HepG2 (cell line): ENCODE measurements at regions not wholly inside any gene's neighbourhood (a gene's known extent, or its start where the extent isn't known, plus 50 kb on each side); places are given as distances from the start of the nearest gene placed in this dataset.

Experiments used
- ATAC-seq: fragments of 200-7000 bp; cut with Tn5 transposase; 3 replicates; pipeline ENCODE4 v1.9.1; 2020; ENCODE audit warnings: mild to moderate bottlenecking, moderate library complexity
- BruUV-seq: library from RNA; stranded (reverse); fragments of 400-500 nt; replicated peaks from 2 replicates; lab custom pipeline; 2021; lab: Mats Ljungman, UMichigan
- CTCF ChIA-PET: fragments of 300-600 bp; formaldehyde crosslinking; extraction: SDS; loops from one replicate; lab custom pipeline; 2021; ENCODE audit warnings: low total read pairs, inconsistent platforms, low intra/inter-chr PET ratio; lab: Yijun Ruan, JAX
- POLR2A ChIA-PET: fragments of 350-600 bp; sonication (Branson Sonifier 250); formaldehyde crosslinking; loops from one replicate; lab custom pipeline; 2020; ENCODE audit warnings: antibody characterized with exemption, inconsistent platforms; lab: Yijun Ruan, JAX
- DNase-seq: peaks from one replicate; pipeline ENCODE4 v3.0.0-alpha.2; 2015; ENCODE audit warnings: low spot score
- FAIRE-seq: peaks from 3 replicates; lab custom pipeline; 2011; peaks lifted over from hg19 to GRCh38; lab: Jason Lieb, UNC
- H2AFZ ChIP-seq: one replicate; pipeline ENCODE4 v1.6.1; 2011; ENCODE audit warnings: low read length, inconsistent platforms
- H3K27ac ChIP-seq: fragments of 300-600 bp; 3 replicates; pipeline ENCODE4 v1.8.0; 2011; ENCODE audit warnings: mixed run types, mild to moderate bottlenecking, mixed read lengths, low read length, inconsistent platforms; ENCODE audit not compliant: insufficient read depth; ENCODE audit errors: extremely low read length
- H3K27me3 ChIP-seq, 2 experiments: fragments of 200-600 bp in 1 of 2; 2 replicates in 1 of 2; 3 replicates in 1 of 2; pipeline versions ENCODE4 v1.6.0 to v1.8.0; 2011; ENCODE audit warnings: low read length in 2 of 2, mild to moderate bottlenecking in 2 of 2, moderate library complexity in 2 of 2, inconsistent platforms in 1 of 2; ENCODE audit not compliant: insufficient read depth in 2 of 2, control insufficient read depth in 1 of 2
- H3K36me3 ChIP-seq, 2 experiments: fragments of 200-600 bp in 1 of 2; replicated peaks in 1 of 2; 2 replicates in 1 of 2; 3 replicates in 1 of 2; pipeline versions ENCODE4 v1.5.1 to v1.8.0; 2011; ENCODE audit warnings: low read length in 2 of 2, inconsistent platforms in 1 of 2; ENCODE audit not compliant: insufficient read depth in 2 of 2, control insufficient read depth in 1 of 2
- H3K4me1 ChIP-seq: 2 replicates; pipeline ENCODE4 v1.5.1; 2012; ENCODE audit warnings: low read length, inconsistent platforms; ENCODE audit not compliant: insufficient read depth
- H3K4me2 ChIP-seq: 2 replicates; pipeline ENCODE4 v1.6.0; 2011; ENCODE audit warnings: low read depth, low read length, inconsistent platforms
- H3K4me3 ChIP-seq, 3 experiments: fragments of 200-600 bp in 1 of 3; sonication (generic), shearing (Covaris generic) in 1 of 3; replicated peaks in 1 of 3; 2 replicates each; pipeline ENCODE4 v1.5.1; 2011 to 2016; ENCODE audit warnings: low read length in 3 of 3, inconsistent platforms in 2 of 3, low read depth in 2 of 3, mild to moderate bottlenecking in 2 of 3, control low read depth in 1 of 3, mixed read lengths in 1 of 3; ENCODE audit not compliant: insufficient read depth in 1 of 3
- H3K79me2 ChIP-seq: one replicate; pipeline ENCODE4 v1.6.1; 2011; ENCODE audit warnings: low read length, inconsistent platforms; ENCODE audit not compliant: insufficient read depth
- H3K9ac ChIP-seq: 2 replicates; pipeline ENCODE4 v1.6.0; 2011; ENCODE audit warnings: mild to moderate bottlenecking, low read depth, low read length, inconsistent platforms; ENCODE audit not compliant: insufficient read depth
- H3K9me3 ChIP-seq: 2 replicates; pipeline ENCODE4 v1.5.1; 2012; ENCODE audit warnings: mild to moderate bottlenecking, low read length
- H4K20me1 ChIP-seq: 2 replicates; pipeline ENCODE4 v1.6.0; 2011; ENCODE audit warnings: inconsistent platforms, mild to moderate bottlenecking, low read length, moderate library complexity; ENCODE audit not compliant: insufficient read depth
- ARID2 ChIP-seq: sonication (generic); formaldehyde crosslinking; IDR thresholded peaks from 2 replicates; pipeline ENCODE4 v1.8.1; 2022; ENCODE audit warnings: mild to moderate bottlenecking, missing genetic modification reagents, borderline replicate concordance
- GZF1 ChIP-seq: sonication (generic); formaldehyde crosslinking; IDR thresholded peaks from 2 replicates; pipeline ENCODE4 v1.5.1; 2020; ENCODE audit warnings: mild to moderate bottlenecking, missing genetic modification reagents
- MLX ChIP-seq: IDR thresholded peaks from 2 replicates; pipeline ENCODE4 v1.6.1; 2016
- MYC ChIP-seq: sonication (generic); formaldehyde crosslinking; IDR thresholded peaks from 2 replicates; pipeline ENCODE4 v1.9.0; 2021; ENCODE audit warnings: missing genetic modification reagents, borderline replicate concordance
- RBAK ChIP-seq: sonication (generic); formaldehyde crosslinking; IDR thresholded peaks from 2 replicates; pipeline ENCODE4 v1.5.1; 2020; ENCODE audit warnings: mild to moderate bottlenecking, missing genetic modification reagents
- THYN1 ChIP-seq: sonication (generic); formaldehyde crosslinking; IDR thresholded peaks from 2 replicates; pipeline ENCODE4 v1.8.1; 2023; ENCODE audit warnings: low read depth, mild to moderate bottlenecking, moderate library complexity, missing genetic modification reagents, borderline replicate concordance
- ZKSCAN8 ChIP-seq: IDR thresholded peaks from 2 replicates; pipeline ENCODE4 v1.6.1; 2016; ENCODE audit warnings: borderline replicate concordance, missing genetic modification reagents, missing compliant biosample characterization
- ZNF205 ChIP-seq: IDR thresholded peaks from 2 replicates; pipeline ENCODE4 v1.6.1; 2018; ENCODE audit warnings: missing biosample characterization, missing genetic modification reagents
- ZNF280D ChIP-seq: sonication (generic); formaldehyde crosslinking; IDR thresholded peaks from 2 replicates; pipeline ENCODE4 v1.5.1; 2020; ENCODE audit warnings: mild to moderate bottlenecking, missing genetic modification reagents
- ZNF281 ChIP-seq: sonication (generic); formaldehyde crosslinking; IDR thresholded peaks from 2 replicates; pipeline ENCODE4 v1.4.0; 2020; ENCODE audit warnings: missing genetic modification reagents, borderline replicate concordance
- ZNF468 ChIP-seq: sonication (generic); formaldehyde crosslinking; IDR thresholded peaks from 2 replicates; pipeline ENCODE4 v1.8.0; 2022; ENCODE audit warnings: mild to moderate bottlenecking, moderate library complexity, missing genetic modification reagents
- ZNF770 ChIP-seq: sonication (generic); formaldehyde crosslinking; IDR thresholded peaks from 2 replicates; pipeline ENCODE4 v1.5.0; 2020; ENCODE audit warnings: mild to moderate bottlenecking, missing genetic modification reagents
- ZNF775 ChIP-seq: sonication (generic); formaldehyde crosslinking; IDR thresholded peaks from 2 replicates; pipeline ENCODE4 v1.4.0; 2020; ENCODE audit warnings: missing genetic modification reagents, mild to moderate bottlenecking, moderate library complexity, borderline replicate concordance
- WGBS: methylation state at CpG from one replicate; pipeline ENCODE4 v1.1.6; 2017; ENCODE audit warnings: low lambda C conversion rate; 5-methylcytosine and 5-hydroxymethylcytosine counted together
- in situ Hi-C: cut with HindIII; loops from 2 replicates; pipeline ENCODE4 v1.10.0; 2017; ENCODE audit warnings: low pct_unique_long_range_greater_than_20kb; ENCODE audit not compliant: extremely low pct_ligation_motif_present
- intact Hi-C: fragments of 100-400 bp; cut with micrococcal nuclease; formaldehyde crosslinking; loops from one replicate; pipeline ENCODE4 v1.10.0; 2022; ENCODE audit not compliant: unreplicated experiment

- TF ChIP-seq ZNF280D (CRISPR knock-in tag) (no peak), MYC (CRISPR knock-in tag) (no peak)
Observed at GRCh38 chr12:73798523-73798922, 739.1 kb upstream of the ATXN7L3B start (continued).

GRCh38 chr12:73815072-73815645 lies 722.5 kb upstream of the ATXN7L3B start:
- ChIA-PET POLR2A (no interaction called here), CTCF (no interaction called here)
- BruUV-seq, result no TSS peak
- no peaks in the 10 kb centered on the region for H4K20me1 ChIP-seq
- H3K9ac ChIP-seq, result no peak overlapping the region
- intact Hi-C loops, result no loop called here
- WGBS, result 5% methylated on average over 4 of the region's 4 CpGs
- H2AFZ ChIP-seq, result no peak overlapping the region
- no peaks in the 10 kb centered on the region for H3K79me2 ChIP-seq
- H3K36me3 ChIP-seq, result no peaks in the 10 kb centered on the region
- DNase-seq (no peak), ATAC-seq (no peak), FAIRE-seq (no peak)
- H3K4me3 ChIP-seq, result no peak overlapping the region
- no peaks in the 10 kb centered on the region for H3K27me3 ChIP-seq
- in situ Hi-C loops, result no loop called here
- no peaks in the 10 kb centered on the region for H3K4me1 ChIP-seq
- peaks cover 87% of the 10 kb centered on the region for H3K9me3 ChIP-seq
- TF ChIP-seq ZNF281 (CRISPR knock-in tag) (no peak), RBAK (CRISPR knock-in tag) (no peak), MLX (CRISPR knock-in tag) (no peak), THYN1 (CRISPR knock-in tag) (no peak), ARID2 (CRISPR knock-in tag) (no peak), ZNF205 (CRISPR knock-in tag) (no peak), GZF1 (CRISPR knock-in tag) (no peak), ZNF468 (CRISPR knock-in tag) (no peak), ZKSCAN8 (CRISPR knock-in tag) (no peak), ZNF770 (CRISPR knock-in tag) (no peak), ZNF775 (CRISPR knock-in tag) (no peak)
- no peak overlapping the region for H3K4me2 ChIP-seq
- H3K27ac ChIP-seq, result no peak overlapping the region
